H1 (cell line): ENCODE measurements at regions not wholly inside any gene's neighbourhood (a gene's known extent, or its start where the extent isn't known, plus 50 kb on each side); places are given as distances from the start of the nearest gene placed in this dataset.

Experiments used
- CTCF ChIA-PET: fragments of 300-600 bp; sonication (Branson Sonifier 250); formaldehyde crosslinking; loops from one replicate; lab custom pipeline; 2021; ENCODE audit not compliant: partially characterized antibody; lab: Charles Lee
- POLR2A ChIA-PET: fragments of 300-600 bp; sonication (Branson Sonifier 250); formaldehyde crosslinking; loops from one replicate; lab custom pipeline; 2021; ENCODE audit warnings: inconsistent platforms; ENCODE audit not compliant: partially characterized antibody; lab: Charles Lee
- DNase-seq, 2 experiments: peaks; one replicate each; pipeline versions ENCODE4 v3.0.0 to v3.0.0-alpha.2; 2010 to 2022; ENCODE audit warnings: low spot score in 2 of 2, low read depth in 1 of 2, mixed read lengths in 1 of 2
- FAIRE-seq: peaks from 2 replicates; lab custom pipeline; 2011; peaks lifted over from hg19 to GRCh38; lab: Jason Lieb, UNC
- H2AFZ ChIP-seq: 2 replicates; pipeline ENCODE4 v1.8.1; 2012; ENCODE audit warnings: low read length, inconsistent platforms
- H2AK5ac ChIP-seq: 2 replicates; pipeline ENCODE4 v1.6.1; 2013; ENCODE audit warnings: low read depth, low read length
- H2BK120ac ChIP-seq: replicated peaks from 2 replicates; pipeline ENCODE3; 2013; ENCODE audit warnings: low read depth, low read length, inconsistent platforms
- H2BK12ac ChIP-seq: 2 replicates; pipeline ENCODE4 v1.6.1; 2013; ENCODE audit warnings: low read depth, low read length
- H2BK15ac ChIP-seq: 2 replicates; pipeline ENCODE4 v1.6.1; 2013; ENCODE audit warnings: low read length
- H2BK20ac ChIP-seq: 2 replicates; pipeline ENCODE4 v1.6.1; 2013; ENCODE audit warnings: low read length
- H2BK5ac ChIP-seq: 2 replicates; pipeline ENCODE4 v1.6.1; 2013; ENCODE audit warnings: low read depth, low read length
- H3K14ac ChIP-seq: 2 replicates; pipeline ENCODE4 v1.6.1; 2013; ENCODE audit warnings: inconsistent platforms; ENCODE audit not compliant: insufficient read length
- H3K18ac ChIP-seq: 2 replicates; pipeline ENCODE4 v1.6.1; 2013; ENCODE audit warnings: low read length; ENCODE audit errors: extremely low read depth
- H3K23ac ChIP-seq: 2 replicates; pipeline ENCODE4 v1.6.1; 2013; ENCODE audit warnings: inconsistent platforms; ENCODE audit not compliant: insufficient read length
- H3K23me2 ChIP-seq: 2 replicates; pipeline ENCODE4 v1.6.1; 2013; ENCODE audit warnings: low read depth, low read length
- H3K27ac ChIP-seq: 2 replicates; pipeline ENCODE4 v1.6.1; 2011; ENCODE audit warnings: low read depth, low read length, inconsistent platforms
- H3K27me3 ChIP-seq, 4 experiments: replicated peaks in 1 of 4; 1 replicate in 1 of 4; 2 replicates in 3 of 4; pipeline versions ENCODE4 v1.6.1 to v1.8.1; 2011 to 2013; ENCODE audit warnings: low read length in 3 of 4, mild to moderate bottlenecking in 3 of 4, inconsistent platforms in 2 of 4, mixed read lengths in 2 of 4, moderate library complexity in 1 of 4; ENCODE audit not compliant: control insufficient read depth in 3 of 4, insufficient read depth in 3 of 4; ENCODE audit errors: extremely low read depth in 1 of 4
- H3K36me3 ChIP-seq, 4 experiments: 2 replicates each; pipeline versions ENCODE4 v1.6.1 to v1.8.1; 2011 to 2013; ENCODE audit warnings: mild to moderate bottlenecking in 4 of 4, low read length in 3 of 4, moderate library complexity in 2 of 4, control low read depth in 1 of 4, inconsistent platforms in 1 of 4; ENCODE audit not compliant: insufficient read depth in 4 of 4, control insufficient read depth in 2 of 4
- H3K4ac ChIP-seq: replicated peaks from 2 replicates; pipeline ENCODE3; 2013; ENCODE audit warnings: low read length, low read depth, mixed read lengths, inconsistent platforms; ENCODE audit not compliant: insufficient read length
- H3K4me1 ChIP-seq, 4 experiments: replicated peaks in 1 of 4; 1 replicate in 1 of 4; 2 replicates in 3 of 4; pipeline versions ENCODE4 v1.6.1 to v1.8.1; 2011 to 2013; ENCODE audit warnings: low read length in 3 of 4, inconsistent platforms in 2 of 4, mixed read lengths in 1 of 4; ENCODE audit not compliant: insufficient read depth in 4 of 4, control insufficient read depth in 3 of 4
- H3K4me2 ChIP-seq, 2 experiments: 2 replicates each; pipeline versions ENCODE4 v1.6.1 to v1.8.1; 2011 to 2013; ENCODE audit warnings: low read depth in 2 of 2, low read length in 2 of 2, control low read depth in 1 of 2, inconsistent platforms in 1 of 2, mild to moderate bottlenecking in 1 of 2; ENCODE audit not compliant: insufficient read depth in 1 of 2
- H3K4me3 ChIP-seq, 4 experiments: fragments of 200-600, 300-600 bp in 1 of 4; sonication (generic), shearing (Covaris generic), sonication (Bioruptor Twin) in 1 of 4; 2 replicates each; pipeline versions ENCODE4 v1.5.1 to v1.8.1; 2011 to 2016; ENCODE audit warnings: low read length in 4 of 4, low read depth in 3 of 4, control low read depth in 2 of 4, inconsistent platforms in 2 of 4, mild to moderate bottlenecking in 2 of 4, mixed read lengths in 1 of 4, moderate library complexity in 1 of 4; ENCODE audit not compliant: insufficient read depth in 2 of 4; ENCODE audit errors: extremely low read depth in 1 of 4
- H3K56ac ChIP-seq: replicated peaks from 2 replicates; pipeline ENCODE3; 2013; ENCODE audit warnings: low read depth, mild to moderate bottlenecking, mixed read lengths, low read length, inconsistent platforms; ENCODE audit not compliant: insufficient read length
- H3K79me1 ChIP-seq: 2 replicates; pipeline ENCODE4 v1.6.1; 2013; ENCODE audit warnings: low read depth, low read length, control low read depth
- H3K79me2 ChIP-seq, 2 experiments: 2 replicates each; pipeline versions ENCODE4 v1.6.1 to v1.8.1; 2012 to 2013; ENCODE audit warnings: low read length in 2 of 2, mild to moderate bottlenecking in 2 of 2, inconsistent platforms in 1 of 2; ENCODE audit not compliant: insufficient read depth in 2 of 2, control insufficient read depth in 1 of 2
- H3K9ac ChIP-seq, 4 experiments: replicated peaks in 1 of 4; 1 replicate in 1 of 4; 2 replicates in 3 of 4; pipeline versions ENCODE4 v1.6.1 to v1.8.1; 2011 to 2013; ENCODE audit warnings: low read depth in 3 of 4, low read length in 3 of 4, control low read depth in 2 of 4, mild to moderate bottlenecking in 2 of 4, moderate library complexity in 2 of 4, inconsistent platforms in 1 of 4; ENCODE audit errors: extremely low read depth in 1 of 4
- H3K9me3 ChIP-seq, 2 experiments: 2 replicates each; pipeline versions ENCODE4 v1.6.1 to v1.8.1; 2012 to 2013; ENCODE audit warnings: mild to moderate bottlenecking in 2 of 2, moderate library complexity in 2 of 2, control low read depth in 1 of 2, inconsistent platforms in 1 of 2, low read depth in 1 of 2, low read length in 1 of 2, mixed read lengths in 1 of 2; ENCODE audit not compliant: insufficient read depth in 2 of 2
- H4K20me1 ChIP-seq, 2 experiments: replicated peaks in 1 of 2; 2 replicates each; pipeline versions ENCODE3 to v1.8.1; 2011 to 2013; ENCODE audit warnings: inconsistent platforms in 2 of 2, low read length in 2 of 2, mild to moderate bottlenecking in 1 of 2; ENCODE audit not compliant: insufficient read depth in 2 of 2, control insufficient read depth in 1 of 2
- H4K5ac ChIP-seq: 2 replicates; pipeline ENCODE4 v1.6.1; 2013; ENCODE audit warnings: low read length, low read depth, mixed read lengths, inconsistent platforms; ENCODE audit not compliant: insufficient read length
- H4K8ac ChIP-seq: 2 replicates; pipeline ENCODE4 v1.8.0; 2013; ENCODE audit warnings: mild to moderate bottlenecking, moderate library complexity, low read length, inconsistent platforms; ENCODE audit not compliant: insufficient read depth; ENCODE audit errors: extremely low read depth
- H4K91ac ChIP-seq: replicated peaks from 2 replicates; pipeline ENCODE3; 2013; ENCODE audit warnings: low read length, mixed read lengths, inconsistent platforms; ENCODE audit not compliant: insufficient read length
- ATF3 ChIP-seq: IDR thresholded peaks from 2 replicates; pipeline ENCODE4 v1.6.1; 2011; ENCODE audit warnings: low read depth, mild to moderate bottlenecking, low read length; ENCODE audit not compliant: insufficient read depth
- CBX5 ChIP-seq: fragments of 300-800, 300-1000 bp; sonication (generic); IDR thresholded peaks from 2 replicates; pipeline ENCODE4 v1.7.1; 2016; ENCODE audit warnings: antibody characterized with exemption, low read length, low read depth
- CHD1 ChIP-seq: IDR thresholded peaks from 2 replicates; pipeline ENCODE4 v1.6.1; 2012; ENCODE audit warnings: low read depth, low read length, improper control_type of control experiment
- CTBP2 ChIP-seq: IDR thresholded peaks from 2 replicates; pipeline ENCODE4 v1.7.0; 2011; ENCODE audit warnings: borderline replicate concordance, mild to moderate bottlenecking, moderate library complexity, mixed read lengths, low read length; ENCODE audit not compliant: insufficient read depth, insufficient read length
- EP300 ChIP-seq, 2 experiments: IDR thresholded peaks; 1 replicate in 1 of 2; 2 replicates in 1 of 2; pipeline ENCODE4 v1.6.1; 2011 to 2012; ENCODE audit warnings: low read depth in 2 of 2, low read length in 2 of 2, mild to moderate bottlenecking in 2 of 2, borderline replicate concordance in 1 of 2, inconsistent platforms in 1 of 2, moderate library complexity in 1 of 2
- HDAC2 ChIP-seq, 2 experiments: fragments of 300-600 bp in 1 of 2; sonication (generic) in 1 of 2; IDR thresholded peaks; 2 replicates each; pipeline ENCODE4 v1.6.1; 2011 to 2012; ENCODE audit warnings: low read depth in 2 of 2, low read length in 2 of 2, mild to moderate bottlenecking in 2 of 2, moderate library complexity in 2 of 2, borderline replicate concordance in 1 of 2, inconsistent platforms in 1 of 2
- HDAC6 ChIP-seq: IDR thresholded peaks from one replicate; pipeline ENCODE4 v1.7.1; 2012; ENCODE audit warnings: low read depth, mild to moderate bottlenecking, inconsistent platforms, low read length, moderate library complexity
- KDM4A ChIP-seq: IDR thresholded peaks from one replicate; pipeline ENCODE4 v1.7.1; 2012; ENCODE audit warnings: low read depth, mild to moderate bottlenecking, moderate library complexity, low read length, inconsistent platforms; ENCODE audit not compliant: severe bottlenecking
- POLR2A ChIP-seq, 2 experiments: IDR thresholded peaks; 1 replicate in 1 of 2; 2 replicates in 1 of 2; pipeline ENCODE4 v1.6.1; 2011; ENCODE audit warnings: low read depth in 2 of 2, low read length in 2 of 2, mild to moderate bottlenecking in 2 of 2; ENCODE audit errors: control extremely low read depth in 1 of 2
- POLR2AphosphoS5 ChIP-seq: IDR thresholded peaks from 2 replicates; pipeline ENCODE4 v1.6.1; 2011; ENCODE audit warnings: low read depth, low read length
- RXRA ChIP-seq: IDR thresholded peaks from 2 replicates; pipeline ENCODE4 v1.6.1; 2011; ENCODE audit warnings: low read depth, mild to moderate bottlenecking, low read length, moderate library complexity; ENCODE audit not compliant: insufficient read depth
- SIX5 ChIP-seq: IDR thresholded peaks from 2 replicates; pipeline ENCODE4 v1.6.1; 2011; ENCODE audit warnings: mild to moderate bottlenecking, low read depth, low read length
- TAF7 ChIP-seq: optimal IDR thresholded peaks from 2 replicates; pipeline ENCODE3; 2011; ENCODE audit warnings: low read depth, mild to moderate bottlenecking, inconsistent platforms, low read length, moderate library complexity, borderline replicate concordance
- WGBS, 2 experiments: shearing (Covaris generic) in 1 of 2; methylation state at CpG; one replicate each; pipeline versions ENCODE4 v1.1.6 to v1.1.7; 2013 to 2015; ENCODE audit warnings: low lambda C conversion rate in 2 of 2, mixed read lengths in 2 of 2, inconsistent platforms in 1 of 2, low coverage in 1 of 2, missing lambda C conversion rate in 1 of 2; ENCODE audit not compliant: insufficient replicate concordance in 2 of 2, insufficient coverage in 1 of 2, insufficient read length in 1 of 2; ENCODE audit errors: extremely low coverage in 1 of 2, missing lambda C conversion rate in 1 of 2; 5-methylcytosine and 5-hydroxymethylcytosine counted together

- Histone ChIP-seq H3K56ac (no peak overlapping the region), H3K27ac (no peak overlapping the region), H2BK120ac (peak overlapping the region; percentile 25), H3K23ac (no peak overlapping the region), H2AK5ac (no peak overlapping the region), H2BK12ac (no peak overlapping the region), H3K4me3 (no peak overlapping the region), H2BK5ac (no peak overlapping the region), H2AFZ (no peak overlapping the region), H4K8ac (no peak overlapping the region), H3K4me1 (peaks cover 0 to 10% (median 3%) of the 10 kb centered on the region in 4 experiments; a peak in 4 of 7 replicates), H2BK20ac (no peak overlapping the region), H3K27me3 (no peaks in the 10 kb centered on the region), H3K36me3 (no peaks in the 10 kb centered on the region), H2BK15ac (no peak overlapping the region), H3K14ac (no peak overlapping the region), H3K79me1 (no peaks in the 10 kb centered on the region), H3K4me2 (no peak overlapping the region), H3K23me2 (no peaks in the 10 kb centered on the region), H4K20me1 (no peaks in the 10 kb centered on the region), H3K4ac (no peak overlapping the region), H4K5ac (no peak overlapping the region), H3K79me2 (no peaks in the 10 kb centered on the region), H3K9ac (no peak overlapping the region), H3K18ac (no peak overlapping the region), H4K91ac (no peak overlapping the region), H3K9me3 (no peaks in the 10 kb centered on the region)
- WGBS, 2 experiments, result 99% methylated on average over 3 of the region's 3 CpGs; no CpG with 5 or more reads in 1 of the 2 experiments
- POLR2A ChIA-PET, result no interaction called here
- no peak for FAIRE-seq
- CTCF ChIA-PET, result no interaction called here
- no peak for DNase-seq
- TF ChIP-seq ATF3 (no peak), SIX5 (no peak), TAF7 (no peak), CHD1 (no peak), CBX5 (no peak), CTBP2 (no peak), POLR2A (IDR thresholded peaks at IDR 0.05; ENCODE audit: control extremely low read depth in 1 of 2, low read depth in 2 of 2, low read length in 2 of 2) (no peak), HDAC6 (no peak), EP300 (IDR thresholded peaks at IDR 0.05; ENCODE audit: borderline replicate concordance in 1 of 2, low read depth in 2 of 2, low read length in 2 of 2) (no peak), KDM4A (no peak), RXRA (no peak), POLR2AphosphoS5 (no peak), HDAC2 (IDR thresholded peaks at IDR 0.05; ENCODE audit: borderline replicate concordance in 1 of 2, low read depth in 2 of 2, low read length in 2 of 2) (no peak)
Observed at GRCh38 chr3:144552346-144553057, 580.9 kb downstream of the DIPK2A start.
